AG20443 (cell line): ENCODE measurements at regions not wholly inside any gene's neighbourhood (a gene's known extent, or its start where the extent isn't known, plus 50 kb on each side); places are given as distances from the start of the nearest gene placed in this dataset.

Source experiments
- DNase-seq: peaks from one replicate; pipeline ENCODE4 v3.0.0; 2012; ENCODE audit warnings: low spot score, mixed read lengths

DNA sequence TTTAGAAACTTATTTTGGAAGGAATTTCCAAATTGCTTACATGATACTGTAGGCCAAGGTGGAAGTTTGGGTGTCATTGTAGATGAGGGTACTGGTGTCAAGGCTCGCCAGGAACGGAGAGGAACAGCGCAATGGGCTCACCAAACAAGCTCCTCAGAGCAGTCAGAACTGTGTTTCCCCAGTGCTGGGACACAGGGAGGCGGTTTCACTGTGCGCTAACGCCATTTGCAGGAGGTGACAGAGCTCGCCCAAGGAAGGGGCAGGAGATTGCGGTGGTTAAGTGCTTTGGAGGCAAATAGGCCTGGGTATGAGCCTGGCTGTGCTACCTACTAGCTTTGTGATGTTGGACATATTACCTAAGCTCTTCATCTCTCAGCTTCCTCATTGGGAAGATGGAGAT, 57.3 kb downstream of the HHEX start:
- no peak for DNase-seq

DNA sequence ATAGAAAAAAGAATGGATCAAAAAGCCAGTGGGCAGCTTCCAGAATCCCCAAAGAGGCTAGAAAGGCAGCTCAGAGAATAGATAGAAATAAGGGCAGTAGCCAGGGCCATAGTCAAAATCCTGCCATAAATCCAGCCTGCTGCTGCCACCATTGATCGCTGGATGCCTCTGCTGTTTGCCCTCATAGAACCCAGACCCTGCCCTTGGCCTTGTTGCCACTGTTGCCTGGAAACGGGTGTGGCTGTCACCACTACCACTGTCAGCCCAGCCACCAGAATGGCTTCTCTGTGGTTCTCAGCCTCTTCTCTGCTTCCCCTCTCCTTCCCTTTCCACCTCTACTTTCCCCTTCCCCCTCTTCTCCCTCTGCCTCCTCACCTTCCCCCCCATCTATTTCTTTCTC, 57.8 kb downstream of the HHEX start:
- DNase-seq = no peak

DNA sequence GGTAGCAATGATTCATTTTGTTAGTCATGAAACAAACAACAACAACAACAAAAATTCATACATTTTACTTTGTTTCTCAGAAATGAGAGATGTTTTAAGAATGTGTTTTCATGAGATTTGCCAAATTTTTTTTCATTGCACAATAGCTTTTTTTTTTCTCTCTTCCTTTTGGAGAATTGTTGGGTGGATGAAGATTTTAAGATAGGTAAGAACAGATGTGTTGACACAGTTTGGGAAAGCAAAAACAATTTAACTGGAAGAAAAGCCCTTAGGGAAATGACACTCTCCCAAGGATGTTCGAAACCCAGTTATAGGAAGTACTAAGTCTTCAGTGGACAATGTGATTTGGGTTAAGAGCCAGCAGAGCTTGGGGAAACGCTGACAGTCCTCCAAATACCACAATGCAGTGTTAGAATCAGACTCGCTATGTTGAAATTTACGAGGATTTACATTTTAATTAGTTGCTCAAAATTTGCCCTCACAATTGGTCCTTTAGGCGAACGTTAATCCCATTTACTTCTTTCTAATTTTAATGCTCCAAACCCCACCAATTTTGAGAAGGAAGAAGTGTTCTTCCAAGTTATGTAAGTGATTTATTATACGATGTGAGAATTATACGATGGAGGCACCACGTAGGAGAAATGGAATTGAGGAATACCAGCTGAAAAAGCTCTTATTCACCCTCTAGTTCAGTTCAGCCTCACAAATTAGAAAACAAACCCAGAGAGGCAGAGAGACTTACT, 61.2 kb downstream of the HHEX start:
- DNase-seq = peak; percentile 27

DNA sequence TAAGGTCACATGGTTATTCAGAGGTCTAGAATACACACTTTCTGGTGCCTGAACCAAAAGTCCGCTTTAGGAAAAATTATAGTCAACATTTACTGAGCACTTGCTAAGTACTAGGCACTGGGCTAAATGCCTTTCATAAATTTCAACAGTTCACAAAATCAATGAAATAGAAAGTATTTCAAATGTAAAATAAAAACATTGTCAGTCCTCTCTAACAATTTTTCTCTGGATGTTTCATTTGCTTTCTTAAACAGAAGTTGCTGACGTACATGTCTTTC, 61.7 kb downstream of the HHEX start:
- DNase-seq = no peak

DNA sequence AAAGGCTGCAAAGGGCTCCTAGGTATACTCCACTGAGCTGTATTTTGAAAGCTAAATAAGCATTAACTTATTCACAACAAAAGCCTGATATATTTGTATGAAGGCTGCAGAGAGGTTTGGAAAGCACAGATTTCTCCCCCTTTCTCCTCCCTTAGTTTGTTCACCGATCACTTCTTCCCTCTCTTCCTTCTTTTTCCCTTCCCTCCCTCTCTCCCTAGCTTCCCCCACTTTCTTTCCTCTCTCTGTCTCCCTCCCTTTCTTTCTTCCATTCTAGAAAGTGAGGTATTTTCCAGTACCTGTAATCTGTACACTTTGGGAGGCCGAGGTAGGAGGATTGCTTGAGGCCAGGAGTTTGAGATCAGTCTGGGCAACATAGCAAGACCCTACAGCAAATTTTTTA, 62.1 kb downstream of the HHEX start:
- no peak for DNase-seq

DNA sequence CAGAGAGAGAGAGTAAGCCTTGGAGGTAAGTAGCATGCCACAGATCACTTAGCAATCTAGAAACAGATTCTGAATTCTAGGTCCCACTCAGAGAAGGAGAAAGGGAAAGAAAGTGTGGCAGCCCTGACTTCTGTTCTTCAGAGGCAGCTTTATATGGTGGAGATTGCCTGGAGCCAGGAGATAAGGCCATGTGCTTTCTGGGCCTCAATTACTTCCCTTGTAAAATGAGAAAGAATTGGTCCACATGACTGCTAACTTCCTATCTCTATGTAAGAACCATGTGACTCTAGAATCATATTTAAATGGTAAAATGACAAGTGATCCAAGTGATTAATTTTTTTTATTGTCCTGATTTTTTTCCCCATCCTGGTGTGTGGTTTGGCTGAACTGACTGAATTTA, 64.1 kb downstream of the HHEX start:
- DNase-seq = no peak

DNA sequence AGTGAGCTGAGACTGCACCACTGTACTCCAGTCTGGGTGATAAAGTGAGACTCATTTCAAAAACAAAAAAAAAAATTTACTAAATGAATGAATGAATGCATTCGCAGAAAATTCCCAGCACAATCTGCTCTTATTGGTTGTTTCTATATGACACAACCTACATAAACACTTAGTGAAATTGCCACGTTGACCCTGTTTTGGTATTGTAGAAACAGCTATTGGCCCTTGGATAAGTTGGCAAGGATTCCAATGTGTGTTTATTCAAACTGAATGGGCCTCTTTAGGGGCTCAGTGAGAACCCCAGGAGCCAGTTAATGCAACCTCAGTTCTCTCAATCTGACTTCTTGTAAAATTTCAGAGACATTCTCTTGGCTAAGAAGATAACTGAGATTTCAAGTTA, 66.0 kb downstream of the HHEX start:
- DNase-seq = no peak

DNA sequence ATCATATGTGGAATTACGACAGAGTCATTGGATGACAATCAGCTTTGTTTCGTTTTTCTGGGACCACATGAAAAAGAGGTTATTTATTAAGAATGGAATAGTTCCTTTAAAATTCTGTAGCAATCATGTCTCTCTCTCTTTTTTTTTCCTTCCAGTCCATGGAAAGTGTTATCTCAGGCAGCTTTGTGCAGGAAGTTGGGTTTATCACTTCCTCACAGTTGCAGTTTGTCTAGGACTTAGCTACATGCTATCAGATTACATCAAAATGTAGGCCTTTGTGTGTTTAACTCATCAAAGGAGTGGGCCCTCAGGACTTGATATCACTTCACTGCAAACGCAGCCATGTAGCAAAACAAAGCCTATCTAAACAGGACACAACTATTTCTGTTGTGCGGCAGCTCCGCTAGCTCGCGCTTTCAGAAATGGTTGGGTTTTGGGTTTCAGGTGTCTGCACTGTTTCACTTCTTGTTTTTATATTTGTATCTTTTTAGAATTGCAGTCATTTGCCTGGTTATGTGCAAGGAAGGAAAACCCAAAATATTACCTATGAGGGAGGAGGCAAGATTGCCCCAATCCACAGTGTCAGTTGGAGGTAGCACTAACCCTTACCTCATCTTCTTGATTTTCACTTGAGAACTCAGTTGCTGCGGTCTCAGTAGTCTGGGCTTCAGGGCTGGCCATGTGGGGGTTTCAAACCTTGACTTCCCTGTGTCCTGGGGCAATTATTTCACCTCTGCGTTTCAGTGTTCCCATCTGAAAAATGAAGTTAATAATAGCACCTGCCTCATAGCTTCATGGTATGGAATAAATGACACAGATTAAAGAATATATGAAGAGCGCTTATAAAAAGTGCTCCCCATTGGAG, 66.7 kb downstream of the HHEX start:
- DNase-seq = no peak

DNA sequence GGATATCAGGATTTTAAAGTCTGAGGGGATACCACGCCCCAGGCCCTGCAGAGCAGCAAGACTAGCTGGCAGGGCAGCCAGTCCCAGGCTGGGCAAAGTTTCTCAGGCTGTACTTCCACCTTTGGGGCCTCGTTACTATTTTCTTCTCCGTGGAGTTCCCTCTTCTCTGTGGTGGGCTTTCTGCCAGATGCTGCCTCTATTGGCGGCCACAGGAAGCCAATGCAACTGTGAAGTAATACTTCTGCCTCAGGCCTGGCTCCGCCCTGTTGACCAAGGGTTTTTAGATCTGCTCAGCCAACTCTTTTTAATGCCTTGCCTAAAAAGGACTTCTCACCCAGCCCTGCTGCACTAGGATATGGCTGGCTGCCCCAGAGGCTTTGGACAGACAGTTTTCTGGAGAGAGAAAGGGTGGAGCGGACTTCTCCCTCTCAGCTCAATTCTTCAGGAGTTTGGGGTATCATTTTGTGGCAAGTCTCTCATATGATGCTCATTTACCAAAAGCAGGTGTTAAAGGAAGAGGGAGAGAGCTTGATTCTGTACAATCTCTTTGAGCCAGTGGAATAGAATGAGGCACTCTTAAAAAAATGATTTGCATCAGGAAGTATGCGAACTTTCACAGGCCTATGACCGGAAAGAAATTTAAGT, 67.4 kb downstream of the HHEX start:
- DNase-seq = peak; percentile 93

DNA sequence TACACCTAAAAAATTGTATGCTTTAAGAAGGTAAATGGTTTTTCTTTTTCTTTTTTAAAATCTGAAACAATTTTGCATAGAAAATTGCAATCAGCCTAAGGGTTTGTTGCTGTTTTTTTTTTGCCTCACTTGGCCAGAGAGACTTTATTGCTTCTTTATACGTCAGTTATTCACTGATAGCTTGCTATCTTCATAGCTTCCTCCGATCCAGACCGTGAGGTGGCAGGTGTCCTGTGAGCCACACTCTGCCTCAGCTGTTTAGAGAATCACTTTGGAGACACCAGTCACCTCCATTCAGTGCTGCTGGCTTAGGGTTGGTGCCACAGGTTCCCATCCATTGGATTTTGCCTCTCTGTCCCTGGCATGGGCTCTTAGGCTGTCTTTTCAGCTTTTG, 68.0 kb downstream of the HHEX start:
- DNase-seq = no peak

DNA sequence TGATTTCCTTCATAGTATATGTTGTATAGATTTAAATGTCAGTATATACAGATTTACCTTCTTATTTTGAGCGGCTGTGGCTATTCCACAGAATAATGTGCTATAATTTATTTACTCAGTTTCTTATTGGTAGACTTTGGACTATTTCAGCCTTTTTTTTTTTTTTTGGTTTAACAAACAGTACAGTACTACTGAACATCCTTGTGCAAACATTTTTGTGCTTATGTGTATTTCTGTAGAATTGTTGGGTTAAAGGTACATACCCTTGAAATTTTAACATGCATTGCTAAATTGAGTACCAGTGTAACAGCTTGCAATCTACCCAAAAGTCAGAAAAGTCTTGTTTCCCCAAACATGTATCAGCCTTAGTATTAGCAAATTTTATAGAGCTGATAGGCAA, 68.8 kb downstream of the HHEX start:
- DNase-seq = no peak

DNA sequence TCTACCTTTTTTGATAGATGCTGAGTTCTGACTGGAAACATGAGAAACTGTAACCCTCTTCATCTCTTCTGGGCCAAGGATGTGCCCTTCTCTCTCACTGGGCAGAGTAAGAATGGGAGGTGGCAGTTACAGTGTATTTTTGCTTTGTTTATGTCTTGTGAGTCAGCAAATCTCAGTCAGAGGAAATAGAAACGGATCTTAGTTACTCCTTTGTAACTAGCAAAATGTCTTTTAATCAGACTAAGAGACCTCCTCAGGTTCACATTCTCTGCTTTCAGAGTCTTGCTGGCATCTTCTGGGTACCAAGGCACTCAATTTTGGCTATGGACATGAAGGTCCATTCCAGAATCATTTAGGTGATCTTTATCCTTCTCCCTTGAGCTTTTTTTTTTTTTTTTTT, 70.9 kb downstream of the HHEX start:
- peak; percentile 34 for DNase-seq

DNA sequence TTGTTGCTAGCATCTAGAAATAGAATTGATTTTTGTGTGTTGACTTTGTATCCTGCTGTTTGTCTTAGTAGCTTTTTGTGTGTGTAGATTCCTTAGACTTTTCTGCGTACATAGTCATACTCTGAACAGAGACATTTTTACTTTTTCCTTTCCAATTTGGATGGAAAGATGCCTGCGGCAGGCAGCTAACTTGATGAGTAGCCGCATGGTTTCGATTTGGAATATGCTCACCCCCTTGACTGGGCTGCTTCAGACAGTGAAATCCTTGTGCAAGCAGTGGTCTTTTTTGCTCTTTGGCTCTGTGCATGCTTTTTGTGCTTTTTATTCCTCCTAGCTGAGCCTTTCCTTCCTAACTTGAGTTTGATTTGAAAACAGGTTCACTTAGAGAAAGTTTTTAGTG, 71.8 kb downstream of the HHEX start:
- peak; percentile 30 for DNase-seq

DNA sequence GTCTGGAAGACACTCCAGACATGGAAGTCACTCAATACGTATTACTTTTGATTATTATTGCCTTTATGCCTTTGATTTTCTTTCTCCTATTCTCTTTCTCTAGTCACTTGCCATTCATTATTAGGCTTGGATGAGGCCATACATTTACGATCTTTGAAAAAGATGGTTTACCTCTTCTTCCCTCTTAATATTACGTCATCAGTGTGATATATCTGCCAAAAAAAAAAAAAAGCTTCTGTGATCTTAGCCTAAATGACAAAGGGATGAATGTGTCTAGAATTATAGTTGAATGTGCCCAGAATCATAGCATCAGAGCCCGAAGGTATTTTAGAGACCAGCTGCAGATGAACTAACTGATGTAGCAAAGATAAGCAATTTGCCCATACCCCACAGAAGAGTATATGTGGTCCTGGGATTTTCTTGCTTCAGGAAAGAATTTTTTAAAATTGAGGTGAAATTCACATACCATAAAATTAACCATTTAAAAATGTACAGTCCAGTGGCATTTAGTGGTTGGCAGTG, 73.9 kb downstream of the HHEX start:
- DNase-seq = no peak

DNA sequence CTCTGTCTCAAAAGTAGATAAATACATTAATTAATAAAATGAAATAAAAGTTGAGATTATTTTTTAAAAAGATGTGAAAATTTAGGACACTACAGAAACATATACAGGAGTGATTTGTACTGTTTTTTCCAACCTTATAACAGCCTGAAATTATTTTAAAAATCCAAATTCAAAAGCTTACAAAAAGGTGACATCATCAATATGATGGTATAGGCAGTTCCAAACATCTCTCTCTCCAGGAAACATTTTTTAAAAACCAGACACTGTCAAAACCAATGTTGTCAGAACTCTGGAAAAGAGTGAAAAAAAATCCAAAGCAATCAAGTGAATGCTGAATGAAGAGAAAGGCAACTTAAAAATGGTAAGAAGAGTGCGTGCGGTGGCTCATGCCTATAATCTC, 76.7 kb downstream of the HHEX start:
- no peak for DNase-seq

DNA sequence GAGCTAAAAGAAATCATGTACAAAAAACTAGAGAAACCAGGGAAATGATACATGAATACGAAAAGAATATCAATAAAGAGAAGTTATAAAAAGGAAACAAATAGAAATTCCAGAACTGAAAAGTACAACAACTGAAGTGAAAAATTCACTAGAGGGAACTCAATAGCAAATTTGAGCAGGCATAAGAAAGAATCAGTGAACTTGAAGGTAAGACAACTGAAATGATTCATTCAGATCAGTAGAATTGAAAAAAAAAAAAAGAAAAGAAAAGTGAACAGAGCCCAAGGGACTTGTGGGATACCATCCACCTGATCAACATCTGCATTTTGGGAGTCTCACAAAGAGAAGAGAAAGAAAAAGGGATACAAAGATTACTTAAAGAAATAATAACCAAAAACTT, 78.3 kb downstream of the HHEX start:
- DNase-seq = no peak

DNA sequence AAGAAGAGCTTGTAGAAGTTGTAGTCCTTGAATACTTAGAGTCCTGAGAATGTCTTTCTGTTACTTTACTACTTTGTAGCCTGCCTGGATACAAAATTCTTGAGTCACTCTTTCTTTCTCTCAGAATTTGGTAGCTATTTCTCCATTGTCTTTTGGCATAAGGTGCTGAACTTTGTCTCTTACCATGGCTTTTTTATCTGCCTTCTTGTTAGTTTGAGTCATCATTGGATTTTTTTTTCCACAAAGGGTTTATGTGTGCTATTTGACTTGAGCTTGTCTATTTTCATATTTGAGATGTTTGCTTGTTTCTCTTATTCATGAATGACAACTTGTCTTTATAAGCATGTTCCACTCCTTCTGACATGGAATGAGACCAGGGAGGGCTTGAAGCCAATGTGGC, 74.5 kb upstream of the EXOC6 start:
- no peak for DNase-seq

DNA sequence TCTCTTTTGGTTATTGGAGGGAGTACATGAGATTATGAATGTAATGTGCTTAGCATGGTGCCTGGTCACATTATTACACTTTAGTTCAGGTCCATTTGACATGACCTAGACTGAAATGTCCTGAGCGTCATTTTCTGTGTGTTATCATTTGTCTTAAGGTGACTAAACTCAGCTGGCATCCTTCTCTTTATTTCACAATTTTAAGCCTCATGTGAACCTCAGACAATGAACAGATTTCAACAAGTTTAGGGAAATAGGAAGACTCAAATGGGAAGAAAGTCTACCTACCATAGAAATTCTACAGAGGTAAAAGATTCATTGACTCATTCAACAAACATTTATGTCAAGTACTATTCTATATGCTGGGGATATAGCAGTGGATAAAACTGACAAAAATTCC, 70.2 kb upstream of the EXOC6 start:
- DNase-seq = no peak

DNA sequence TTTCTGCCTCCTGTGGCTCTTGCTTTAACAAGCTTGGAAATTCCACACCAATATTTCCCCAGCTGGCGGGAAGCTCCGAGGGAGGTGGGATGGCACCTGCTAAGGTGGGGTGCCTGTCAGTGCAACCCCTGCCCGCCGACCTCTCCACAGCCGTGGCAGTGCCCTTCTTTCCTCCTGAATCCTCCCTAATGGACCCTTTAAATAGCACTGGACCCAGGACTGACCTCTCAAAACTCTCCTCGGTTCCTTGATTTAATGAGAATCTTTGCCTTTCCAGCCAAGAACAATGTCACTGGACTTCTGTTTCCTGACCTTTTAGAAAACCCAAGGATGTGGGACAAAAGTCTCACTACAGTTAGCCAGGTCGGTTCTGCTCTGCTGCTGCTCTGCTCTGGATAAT, 63.2 kb upstream of the EXOC6 start:
- no peak for DNase-seq

DNA sequence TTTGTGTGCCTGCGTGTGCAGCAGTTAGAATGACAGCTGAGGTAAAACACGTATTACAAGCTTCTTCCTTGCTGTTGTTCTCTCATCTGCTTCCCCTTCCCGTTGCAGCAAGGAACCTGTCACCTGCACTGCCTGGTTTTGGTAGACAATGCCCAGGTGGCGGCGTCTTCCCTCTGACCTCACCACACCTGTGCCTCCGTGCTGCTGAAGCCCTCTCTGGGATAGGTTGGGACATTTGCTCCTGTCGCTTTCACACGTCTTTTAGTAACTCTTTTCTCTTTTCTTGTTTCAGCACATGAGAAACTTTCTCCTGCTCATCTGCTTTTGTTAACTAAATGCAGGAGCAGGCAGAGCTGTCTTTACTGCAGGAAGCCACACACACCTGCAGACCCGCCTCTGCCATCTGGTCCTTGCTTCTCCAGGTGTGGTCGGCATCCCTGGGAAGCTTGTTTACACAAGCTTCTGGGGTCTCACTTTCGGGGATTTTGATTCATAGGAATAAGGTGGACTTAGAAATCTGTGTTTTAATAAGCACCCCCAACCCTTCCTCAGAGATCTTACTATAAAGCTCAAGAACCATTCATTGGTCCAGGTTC, 60.7 kb upstream of the EXOC6 start:
- DNase-seq = no peak

DNA sequence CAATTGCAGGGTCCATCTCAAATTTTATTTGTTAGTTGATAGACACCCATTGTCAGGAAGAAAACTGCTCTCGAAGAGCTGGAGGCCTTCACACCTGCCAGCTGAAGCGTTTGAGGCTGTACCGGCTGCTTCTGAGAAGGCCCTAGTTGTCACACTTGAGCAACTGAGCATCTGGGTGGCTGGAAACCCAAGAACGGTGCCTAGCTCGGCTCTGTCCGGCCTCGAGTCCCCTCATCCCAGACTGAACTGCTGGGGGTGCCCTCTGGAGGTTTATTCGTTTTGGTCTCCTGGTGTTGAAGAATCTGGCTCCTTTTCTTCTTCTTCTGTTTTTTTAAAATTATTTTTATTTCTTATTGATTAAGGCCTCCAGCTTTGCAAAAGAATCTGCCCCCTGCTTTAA, 59.3 kb upstream of the EXOC6 start:
- no peak for DNase-seq

DNA sequence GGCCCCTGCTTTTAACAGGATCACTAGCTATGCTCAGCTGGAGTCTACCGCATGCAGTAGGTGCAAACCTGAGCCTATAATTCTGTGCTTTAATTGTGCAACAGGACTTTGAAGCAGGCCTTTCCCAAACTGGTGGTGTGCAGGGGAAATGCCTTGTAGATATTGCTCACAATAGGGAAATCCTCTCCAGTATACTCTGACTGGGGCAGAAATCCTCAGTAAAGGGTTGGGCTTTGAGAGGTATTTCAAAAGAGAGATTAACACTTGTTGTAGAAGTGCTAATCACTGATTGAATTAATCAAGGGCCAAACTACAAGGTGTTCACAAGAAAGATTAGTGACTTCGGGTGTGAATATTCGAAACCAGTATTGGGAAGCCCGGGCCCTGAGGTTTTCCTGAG, 58.5 kb upstream of the EXOC6 start:
- DNase-seq = no peak

DNA sequence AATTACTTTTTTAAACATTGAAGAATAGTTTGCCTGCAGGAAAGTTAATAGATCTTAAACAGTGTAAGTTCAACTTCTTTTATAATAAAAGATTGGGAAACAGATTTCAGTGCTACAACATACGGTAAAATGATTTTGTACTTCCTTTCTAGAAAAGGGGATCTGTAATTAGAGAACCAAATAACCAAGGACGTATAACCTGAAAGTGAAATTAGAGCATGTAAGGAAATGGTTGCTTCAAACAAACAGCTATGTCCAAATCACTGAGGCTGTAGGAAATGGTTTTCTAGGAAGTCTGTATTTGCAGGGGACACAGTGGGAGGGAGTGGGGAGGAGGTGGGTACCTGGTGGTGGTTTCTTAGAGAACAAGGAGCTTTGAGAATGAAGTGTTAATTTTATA, 57.9 kb upstream of the EXOC6 start:
- no peak for DNase-seq
